ENCODE measurements at regions not wholly inside any gene's neighbourhood (a gene's known extent, or its start where the extent isn't known, plus 50 kb on each side); places are given as distances from the start of the nearest gene placed in this dataset.
"Not testable (repeated sequence)": the region's sequence is repeated elsewhere in the genome, so short reads cannot be mapped to it uniquely, and the experiment has no call there.

DNA sequence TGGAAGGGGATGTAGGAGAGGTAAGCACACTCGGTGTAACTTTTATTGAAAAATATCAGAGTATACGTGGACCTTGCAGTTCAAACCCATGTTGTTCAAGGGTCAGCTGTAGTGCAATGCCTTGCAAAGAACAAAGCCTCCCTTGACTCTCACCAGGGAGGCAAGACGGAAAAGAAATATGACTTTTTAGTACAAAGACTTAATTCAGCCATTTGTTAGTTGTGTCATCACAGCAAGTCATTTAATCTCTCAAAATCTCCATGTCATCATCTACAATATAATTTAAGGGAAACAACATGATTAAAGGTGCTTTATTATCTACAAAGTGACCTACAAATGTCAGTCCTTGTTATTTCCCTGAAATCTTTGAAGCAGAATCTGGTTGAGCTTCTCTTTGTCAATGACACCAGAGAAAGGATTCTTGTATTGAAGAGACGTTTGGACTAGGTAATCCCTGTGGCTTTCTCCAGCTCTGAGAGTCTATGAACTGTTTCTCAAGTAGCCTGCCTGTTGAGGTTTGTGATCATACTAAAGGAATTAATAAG, 502.8 kb downstream of the REEP3 start:
- no peak for DNase-seq

DNA sequence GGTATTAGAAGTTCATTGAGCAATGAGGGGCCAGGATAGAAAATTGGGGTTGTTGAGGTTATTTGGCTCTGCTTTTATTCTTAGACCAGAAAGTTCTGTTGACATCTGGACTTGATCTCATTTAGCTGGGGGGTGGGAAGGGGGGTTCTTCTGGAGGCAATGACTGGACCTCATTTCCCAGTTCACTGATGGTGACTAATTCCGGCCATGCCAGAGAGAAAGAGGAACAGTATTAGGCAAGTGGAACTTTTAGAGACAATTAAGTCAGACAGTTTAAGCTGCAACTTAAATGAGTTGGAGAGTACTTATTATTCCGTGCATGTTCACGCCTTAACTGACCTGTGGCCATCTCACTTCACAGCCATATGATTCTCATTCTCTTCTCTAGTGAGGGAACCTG, 512.5 kb downstream of the REEP3 start:
- DNase-seq, result no peak

DNA sequence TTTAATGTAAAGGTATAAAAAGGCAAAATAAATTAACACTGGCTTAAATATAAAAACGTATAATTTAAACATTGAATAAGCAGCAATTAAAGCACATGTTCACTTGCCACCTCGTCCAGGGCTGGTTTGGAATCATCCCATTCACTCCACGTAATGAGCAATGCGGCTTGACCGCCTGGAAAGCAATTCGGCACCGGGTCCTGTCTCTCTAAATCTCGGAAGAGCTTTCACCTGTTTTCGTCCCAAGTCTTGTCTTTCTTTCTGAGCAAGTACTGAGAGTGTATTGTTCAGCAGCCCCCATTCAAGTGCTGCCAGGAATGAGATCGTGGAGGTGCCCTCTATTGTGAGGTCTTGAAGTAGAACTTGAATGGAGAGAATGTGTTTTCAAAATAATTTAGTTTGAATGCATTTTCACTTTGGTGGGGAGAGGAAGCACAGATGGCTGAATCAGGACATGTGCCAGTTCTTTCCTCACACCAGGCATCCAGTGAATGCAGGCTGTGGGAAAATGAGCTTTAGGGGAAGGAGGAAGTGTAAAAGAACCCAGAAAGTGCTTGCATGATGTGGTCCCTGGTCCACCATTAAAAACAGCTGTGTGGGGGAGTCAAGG, 515.2 kb downstream of the REEP3 start:
- DNase-seq, result peak in 1 of 2 donors; percentile 32

DNA sequence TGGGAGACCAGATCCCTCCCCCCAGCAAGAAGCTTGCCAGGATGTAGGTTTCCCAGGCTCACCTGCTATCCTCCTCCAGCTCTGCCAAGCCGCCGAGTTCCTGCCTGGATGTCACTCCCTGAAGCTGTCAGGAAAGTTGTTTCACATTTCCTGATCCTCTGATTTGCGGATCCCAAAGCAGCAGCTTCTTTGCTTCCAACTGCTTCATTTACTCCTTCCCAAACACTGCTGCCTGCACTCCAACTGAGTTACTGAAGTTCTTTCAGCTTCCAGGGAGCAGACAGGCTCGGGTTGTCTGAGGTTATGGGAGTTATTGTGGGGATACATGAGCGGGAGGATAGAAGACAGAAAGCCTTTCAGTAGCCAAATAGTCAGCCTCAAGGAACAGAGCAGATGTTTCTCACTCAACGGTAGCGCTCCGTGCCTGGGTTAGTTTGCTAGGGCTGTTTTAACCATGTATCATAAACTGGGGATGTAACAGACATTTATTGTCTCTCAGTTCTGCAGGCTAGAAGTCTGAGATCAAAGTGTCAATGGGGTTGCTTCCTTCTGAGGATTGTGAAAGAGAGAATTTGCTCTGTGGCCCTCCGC, 516.0 kb downstream of the REEP3 start:
- no peak for DNase-seq

DNA sequence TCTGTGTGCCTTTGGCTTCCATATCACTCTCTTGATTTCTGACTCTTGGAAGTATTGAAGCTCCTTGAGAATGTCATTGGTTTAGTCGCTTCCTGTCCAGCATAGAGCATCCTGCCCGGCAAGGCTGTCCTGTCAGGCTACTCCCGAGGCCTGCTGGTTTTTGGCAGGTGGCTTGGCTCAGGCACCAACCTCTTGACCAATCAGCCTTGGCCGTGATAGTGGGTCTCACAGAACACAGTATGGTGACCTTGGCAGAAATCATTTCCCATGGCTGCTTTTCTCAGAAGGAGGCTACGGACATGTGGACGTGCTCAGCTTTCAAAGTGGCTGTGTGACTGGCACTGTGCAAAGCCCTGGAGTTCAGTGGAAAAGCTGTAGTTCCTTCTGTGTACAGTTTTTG, 516.9 kb downstream of the REEP3 start:
- no peak for DNase-seq

DNA sequence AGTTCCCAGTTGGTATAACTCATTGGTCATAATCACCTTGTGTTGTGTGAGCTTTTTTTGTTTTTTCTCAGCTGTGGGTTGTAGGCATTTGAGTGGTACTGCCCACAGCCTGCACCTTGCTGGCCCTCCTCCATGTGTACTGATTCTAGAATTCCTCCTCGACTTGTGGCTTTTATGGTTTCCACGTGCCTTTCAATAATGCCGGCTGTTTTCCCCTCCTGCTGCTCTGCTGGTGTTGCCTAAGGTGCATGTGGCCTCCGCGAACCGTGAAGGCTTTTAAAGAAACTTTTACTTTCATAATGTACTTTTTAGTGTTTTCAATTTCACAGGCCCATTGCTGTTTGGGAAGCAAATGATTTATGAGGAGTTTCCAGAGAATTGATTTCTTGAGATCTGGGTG, 518.0 kb downstream of the REEP3 start:
- DNase-seq, result no peak

DNA sequence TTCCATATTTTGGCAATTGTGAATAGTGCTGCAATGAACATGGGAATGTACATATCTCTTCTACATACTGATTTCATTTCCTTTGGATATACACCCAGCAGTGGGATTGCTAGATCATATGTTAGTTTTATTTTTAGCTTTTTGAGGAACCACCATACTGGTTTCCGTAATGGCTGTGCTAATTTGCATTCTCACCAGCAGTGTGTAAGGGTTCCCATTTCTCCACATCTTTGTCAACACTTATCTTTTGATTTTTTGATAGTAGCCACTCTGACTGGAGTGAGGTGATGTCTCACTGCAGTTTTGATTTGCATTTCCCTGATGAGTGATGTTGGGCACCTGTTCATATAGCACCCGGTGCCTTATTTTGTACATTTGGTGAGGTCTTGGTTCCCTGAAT, 519.6 kb downstream of the REEP3 start:
- DNase-seq, result no peak

DNA sequence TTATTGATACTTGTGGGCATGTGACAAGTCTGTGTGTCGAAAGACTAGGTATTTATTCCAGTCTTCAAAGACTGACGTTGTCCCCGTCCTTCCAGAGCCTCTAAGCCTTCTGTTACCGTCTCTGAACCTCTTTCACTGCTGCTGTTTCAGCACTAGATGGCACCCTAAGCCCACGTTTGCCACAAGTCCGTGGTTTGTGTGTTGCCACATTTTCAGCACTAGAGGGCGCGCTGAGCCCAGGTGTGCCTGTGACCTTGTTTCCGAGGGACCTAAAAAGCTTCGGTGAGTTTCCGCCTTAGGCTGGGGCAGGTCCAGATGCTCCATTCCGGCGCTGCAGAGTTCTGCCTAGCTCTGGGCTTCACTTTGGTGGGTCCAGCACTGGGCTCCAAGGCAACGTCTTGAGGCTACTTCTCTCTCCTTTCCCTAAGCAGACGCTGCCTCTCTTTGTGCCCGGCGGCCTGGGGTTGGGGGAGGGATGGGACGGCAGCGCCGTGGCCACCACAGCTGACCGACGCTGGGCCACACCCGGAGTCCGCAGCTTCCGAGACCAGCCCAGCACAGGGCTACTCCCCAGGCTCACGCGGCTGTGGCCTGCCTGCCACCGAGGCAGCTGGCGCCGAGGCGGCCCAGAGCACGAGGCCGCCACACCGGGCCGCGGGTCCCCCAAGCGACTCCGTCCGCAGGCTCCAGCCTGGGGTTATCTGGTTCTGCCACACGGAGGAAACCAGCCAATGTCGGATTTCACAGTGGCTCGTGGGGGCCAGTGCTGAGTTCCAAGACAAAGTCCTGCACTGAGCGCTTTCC, 520.2 kb downstream of the REEP3 start:
- DNase-seq, result peak; percentile 61 to 78

DNA sequence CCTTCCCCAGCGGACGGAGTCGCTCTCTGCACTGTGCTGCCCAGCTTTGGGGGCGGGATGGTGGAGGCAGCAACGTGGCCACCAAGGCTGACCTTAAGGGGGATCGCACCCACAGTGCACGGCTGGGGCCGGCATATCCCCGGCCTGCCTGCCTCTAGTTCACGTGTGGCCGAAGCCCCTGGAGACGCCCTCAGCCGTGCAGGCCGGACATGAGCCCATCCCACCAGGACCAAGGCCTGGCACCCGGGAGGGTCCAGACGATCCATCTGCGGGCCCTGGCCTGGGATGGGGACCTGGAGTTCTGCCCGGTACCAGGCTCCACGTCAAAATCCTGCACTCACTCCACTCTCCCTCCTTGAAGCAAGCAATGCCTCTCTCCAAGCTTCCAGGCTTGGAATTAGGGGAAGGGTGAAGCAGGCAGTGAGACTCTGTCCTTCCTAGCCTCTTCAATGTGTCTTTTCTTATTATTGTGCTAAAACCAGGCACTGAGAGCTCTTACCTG, 520.8 kb downstream of the REEP3 start:
- DNase-seq, result no peak

DNA sequence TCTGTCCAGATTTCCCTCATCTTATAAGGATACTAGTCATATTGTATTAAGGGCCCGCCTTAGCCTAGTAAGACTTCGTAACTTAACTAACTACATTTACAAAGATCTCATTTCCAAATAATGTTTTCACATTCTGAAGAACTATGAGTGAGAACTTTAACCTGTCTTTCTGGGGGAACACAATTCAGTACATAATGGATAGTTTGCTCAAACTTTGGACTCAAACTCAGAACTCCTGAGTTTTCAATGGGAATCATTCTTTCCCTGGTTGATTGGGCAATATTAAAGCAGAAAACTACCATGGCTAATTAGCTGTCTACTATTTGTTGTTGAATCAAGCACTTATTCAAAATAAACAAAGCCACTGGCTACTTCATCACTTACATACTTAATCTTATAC, 522.9 kb downstream of the REEP3 start:
- no peak for DNase-seq

DNA sequence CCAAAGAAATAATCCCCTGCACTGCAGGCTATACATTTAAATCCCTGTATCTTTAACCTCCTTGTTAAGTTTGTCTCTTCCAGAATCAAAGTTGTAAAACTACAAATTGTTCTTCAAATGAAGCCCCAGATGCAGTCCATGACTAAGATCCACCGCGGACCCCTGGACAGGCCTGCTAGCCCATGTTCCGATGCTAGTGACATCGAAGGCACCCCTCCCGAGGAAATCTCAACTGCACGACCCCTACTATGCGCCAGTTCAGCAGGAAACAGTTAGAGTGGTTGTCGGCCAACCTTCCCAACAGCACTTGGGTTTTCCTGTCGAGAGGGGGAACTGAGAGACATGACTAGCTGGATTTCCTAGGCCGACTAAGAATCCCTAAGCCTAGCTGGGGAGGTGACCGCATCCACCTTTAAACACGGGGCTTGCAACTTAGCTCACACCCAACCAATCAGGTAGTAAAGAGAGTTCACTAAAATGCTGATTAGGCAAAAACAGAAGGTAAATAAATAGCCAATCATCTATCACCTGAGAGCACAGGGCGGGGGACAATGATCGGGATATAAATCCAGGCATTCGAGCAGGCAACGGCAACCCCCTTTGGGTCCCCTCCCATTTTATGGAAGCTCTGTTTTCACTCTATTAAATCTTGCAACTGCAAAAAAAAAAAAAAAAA, 523.9 kb downstream of the REEP3 start:
- not testable (repeated sequence) for DNase-seq

DNA sequence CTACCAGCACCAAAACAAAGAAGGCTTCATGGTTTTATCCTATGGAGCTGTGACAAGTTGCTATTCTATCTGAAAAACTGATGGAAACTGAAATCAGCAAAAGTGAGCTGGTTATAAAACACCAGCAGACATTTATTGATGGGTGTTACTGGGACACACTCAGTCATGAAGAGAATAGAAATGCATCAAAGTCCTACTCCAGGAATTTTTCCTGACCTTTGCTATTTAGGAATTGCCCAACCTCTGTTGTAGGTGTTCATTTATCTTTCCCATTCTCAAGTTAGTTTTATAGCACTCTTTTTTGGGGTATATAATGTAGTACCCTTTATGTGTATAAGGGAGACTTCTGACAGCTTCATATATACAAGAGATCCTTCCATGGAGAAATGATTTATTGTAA, 533.2 kb downstream of the REEP3 start:
- DNase-seq, result no peak

DNA sequence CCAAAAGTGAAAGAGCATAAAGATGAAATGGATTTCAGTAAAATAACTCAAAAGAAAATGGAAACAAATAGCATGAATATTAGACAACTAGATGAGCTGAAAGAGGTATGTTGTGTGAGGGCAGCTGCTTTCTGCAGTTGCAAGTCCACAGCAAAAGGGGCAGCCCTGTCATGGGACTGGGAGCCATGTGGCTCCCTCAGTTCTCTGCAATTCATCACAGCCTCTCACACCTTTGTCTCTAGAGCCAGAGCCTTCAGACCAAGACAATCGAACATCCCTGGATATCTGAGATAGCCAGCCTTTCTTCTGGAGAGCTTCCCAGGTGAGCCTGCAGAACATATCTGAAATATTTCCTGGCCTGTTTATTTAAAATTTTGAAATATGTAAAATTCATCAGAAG, 538.7 kb downstream of the REEP3 start:
- no peak for DNase-seq

DNA sequence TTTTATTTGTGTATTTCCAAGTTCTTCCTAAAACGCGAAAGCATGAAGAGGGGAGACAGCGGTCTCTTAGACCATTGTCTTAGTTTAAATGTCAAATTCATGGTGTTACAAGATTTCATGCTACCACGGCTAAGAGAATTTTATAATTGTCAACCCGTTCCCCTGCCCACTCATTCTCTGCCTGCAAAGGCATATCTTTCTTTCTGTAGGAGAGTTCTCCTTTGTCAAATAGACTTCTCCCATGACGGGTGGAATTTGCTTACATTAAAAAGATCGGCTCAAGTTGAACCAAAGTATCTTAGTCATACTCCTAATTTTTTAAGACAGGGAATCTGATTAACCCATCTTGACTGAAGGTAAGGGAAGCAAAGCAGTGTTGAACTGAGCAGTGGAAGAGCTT, 539.2 kb downstream of the REEP3 start:
- no peak for DNase-seq

DNA sequence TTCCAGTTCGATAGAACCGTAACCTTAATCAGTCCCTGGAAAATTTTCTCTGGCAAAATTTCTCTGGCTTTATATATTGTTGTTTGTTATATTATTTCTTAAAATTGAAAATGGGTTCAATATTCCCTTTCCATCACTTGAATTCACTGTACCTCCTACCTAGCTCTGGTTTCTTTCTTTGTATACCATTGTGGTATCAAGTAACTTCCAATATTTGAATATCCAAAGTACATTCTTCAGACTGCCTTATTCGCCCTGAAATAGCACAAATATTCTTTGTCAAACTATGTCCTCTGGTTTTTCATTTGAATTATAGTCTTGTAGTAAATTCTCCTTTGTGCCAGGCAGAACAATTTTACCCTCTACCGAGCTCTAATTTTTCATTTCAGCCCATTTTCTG, 541.6 kb downstream of the REEP3 start:
- no peak for DNase-seq

DNA sequence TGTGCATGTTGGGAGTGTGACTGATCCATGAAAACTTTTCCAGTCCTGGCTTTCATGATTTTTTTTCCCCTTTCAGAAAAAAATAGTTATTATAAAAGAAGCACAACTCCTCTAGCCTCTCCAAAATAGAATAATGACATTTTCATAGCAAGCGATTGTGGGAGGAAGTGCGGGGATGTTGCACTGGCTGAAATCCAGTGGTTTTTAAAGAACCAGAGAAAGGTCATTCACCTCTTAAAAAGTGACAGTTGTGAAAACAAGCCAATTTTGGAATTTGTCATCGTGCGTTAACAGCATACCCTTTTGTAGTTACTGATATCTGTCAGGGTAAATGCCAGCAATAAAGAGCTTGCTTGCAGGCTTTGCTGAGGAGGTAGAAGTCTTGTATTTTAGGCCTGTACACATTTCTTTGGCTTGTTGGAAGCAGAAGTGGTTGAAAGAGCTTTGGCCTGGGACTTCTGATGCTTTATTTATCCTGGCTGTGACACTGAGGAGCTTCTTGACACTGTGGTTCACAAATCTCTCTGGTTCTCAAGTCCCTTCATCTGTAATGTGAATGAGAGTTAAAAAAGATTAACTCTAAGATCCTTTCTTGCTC, 545.9 kb downstream of the REEP3 start:
- peak in 1 of 2 donors; percentile 18 for DNase-seq

DNA sequence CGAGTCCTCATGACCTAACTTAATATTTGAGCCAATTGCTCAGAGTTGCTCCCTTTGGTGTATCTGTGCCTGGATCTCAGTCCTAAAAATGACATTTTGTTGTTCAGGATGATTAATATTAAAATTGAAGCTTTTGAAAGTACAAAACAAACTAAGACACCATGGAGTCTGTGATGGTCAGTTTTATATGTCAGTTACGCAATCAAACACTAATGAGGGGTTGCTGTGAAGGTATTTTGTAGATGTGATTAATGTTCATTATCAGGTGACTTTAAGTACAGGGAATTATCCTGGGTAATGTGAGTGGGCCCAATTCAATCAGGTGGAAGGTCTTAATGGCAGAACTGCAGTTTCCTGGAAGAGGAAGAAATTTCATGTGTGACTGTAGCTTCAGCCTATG, 546.7 kb downstream of the REEP3 start:
- no peak for DNase-seq

DNA sequence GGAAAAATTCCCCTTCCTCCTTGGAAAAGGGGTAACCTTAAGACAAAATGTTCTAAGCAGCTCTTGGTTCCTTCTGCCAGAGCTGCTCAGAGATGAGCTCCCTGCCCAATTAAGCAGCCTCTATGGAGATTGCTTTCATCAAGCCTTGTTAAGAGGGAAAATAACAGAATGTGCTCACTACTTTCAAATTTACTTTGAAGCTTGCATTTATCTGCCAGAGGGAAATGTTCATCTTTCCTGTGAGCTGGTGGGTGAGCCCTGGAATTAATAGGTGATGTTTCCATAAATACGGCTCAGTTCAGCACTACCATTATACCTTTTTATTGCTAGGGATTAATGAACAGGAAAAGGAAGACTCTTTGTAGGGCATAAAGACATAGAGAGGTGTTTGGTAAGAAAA, 549.0 kb downstream of the REEP3 start:
- DNase-seq, result no peak

DNA sequence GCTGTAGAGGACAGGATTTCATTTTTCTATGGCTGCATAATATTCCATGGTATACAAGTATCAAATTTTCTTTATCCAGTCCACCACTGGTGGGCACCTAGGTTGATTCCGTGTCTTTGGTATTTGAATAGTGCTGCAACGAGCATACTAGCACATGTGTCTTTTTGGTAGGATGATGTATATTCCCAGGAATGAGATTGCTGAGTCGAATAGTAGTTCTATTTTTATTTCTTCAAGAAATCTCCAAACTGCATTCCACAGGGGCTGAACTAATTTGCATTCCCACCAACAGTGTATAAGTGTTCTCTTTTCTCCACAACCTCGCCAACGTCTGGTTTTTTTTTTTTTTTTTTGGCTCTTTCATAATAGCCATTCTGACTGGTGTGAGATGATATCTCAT, 550.0 kb downstream of the REEP3 start:
- no peak for DNase-seq

DNA sequence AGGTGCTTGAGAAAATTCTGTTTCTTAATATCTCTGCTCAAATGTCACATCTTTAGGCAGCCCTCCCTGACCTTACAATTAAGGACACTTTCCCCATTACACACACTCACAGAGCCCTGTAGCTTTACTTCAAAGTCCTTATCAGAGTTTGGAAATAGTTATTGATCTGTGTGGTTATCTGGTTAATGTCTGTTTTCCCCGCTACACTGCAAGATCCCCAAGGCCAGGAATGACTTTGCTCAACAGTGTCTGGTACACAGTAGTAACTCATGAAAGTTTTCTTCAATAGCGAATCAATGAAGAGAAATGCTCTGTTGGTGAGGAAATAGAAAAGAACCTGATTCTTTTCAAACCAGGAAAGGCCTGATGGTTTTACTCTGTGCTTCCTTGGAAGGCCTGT, 554.4 kb downstream of the REEP3 start:
- no peak for DNase-seq

DNA sequence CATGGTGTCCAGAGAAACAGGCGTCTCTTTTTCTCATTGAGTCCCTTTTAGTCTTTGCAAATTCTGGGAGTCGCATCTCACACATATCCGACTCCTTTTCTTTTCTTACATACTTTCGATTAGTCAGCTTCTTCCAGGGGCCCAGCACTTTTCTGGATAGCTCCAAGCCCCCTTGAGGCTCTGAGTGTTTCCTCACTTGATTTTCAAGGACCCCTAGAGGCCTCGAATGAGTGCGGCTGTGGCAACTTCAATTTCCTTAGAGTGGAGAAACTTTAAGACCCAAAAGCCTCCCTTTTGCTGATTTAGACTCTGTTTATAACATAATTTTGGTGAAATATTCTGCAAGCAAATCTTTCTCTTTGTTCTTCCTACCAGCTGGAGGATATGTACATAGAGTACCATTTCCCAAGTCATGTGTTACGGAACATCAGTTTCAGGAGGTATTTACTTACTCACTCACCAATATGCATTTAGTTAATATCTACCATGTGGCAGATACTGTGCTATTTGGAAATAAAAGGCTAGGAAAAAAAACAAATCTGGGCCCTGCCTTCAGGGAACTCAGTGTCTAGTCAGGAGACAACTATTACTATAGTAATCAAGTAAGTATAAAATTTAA, 555.2 kb downstream of the REEP3 start:
- DNase-seq, result no peak

Measured in right lung (tissue), 2 donors.